ENCODE measurements at regions not wholly inside any gene's neighbourhood (a gene's known extent, or its start where the extent isn't known, plus 50 kb on each side); places are given as distances from the start of the nearest gene placed in this dataset.

DNA sequence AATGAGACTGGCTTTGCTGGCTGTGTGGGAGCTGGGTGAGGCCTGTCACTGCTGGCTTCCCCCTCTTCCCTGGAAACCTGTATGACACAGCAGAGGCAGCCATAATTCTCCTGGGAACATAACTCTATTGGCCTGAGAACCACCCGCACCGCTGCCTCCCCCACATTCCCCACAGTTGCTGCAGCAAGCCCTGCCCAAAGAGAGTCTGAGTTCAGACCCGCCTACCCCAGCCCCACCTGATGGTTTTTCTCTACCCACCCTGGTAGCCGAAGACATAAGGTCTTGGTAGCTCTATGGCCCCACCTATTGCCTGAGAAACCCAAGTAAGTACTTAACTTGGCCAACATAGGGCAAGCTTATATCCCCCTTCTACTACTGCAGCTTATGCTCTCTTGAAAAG lies 174.8 kb downstream of the C11orf91 start:
- TF ChIP-seq, protein P1, sequence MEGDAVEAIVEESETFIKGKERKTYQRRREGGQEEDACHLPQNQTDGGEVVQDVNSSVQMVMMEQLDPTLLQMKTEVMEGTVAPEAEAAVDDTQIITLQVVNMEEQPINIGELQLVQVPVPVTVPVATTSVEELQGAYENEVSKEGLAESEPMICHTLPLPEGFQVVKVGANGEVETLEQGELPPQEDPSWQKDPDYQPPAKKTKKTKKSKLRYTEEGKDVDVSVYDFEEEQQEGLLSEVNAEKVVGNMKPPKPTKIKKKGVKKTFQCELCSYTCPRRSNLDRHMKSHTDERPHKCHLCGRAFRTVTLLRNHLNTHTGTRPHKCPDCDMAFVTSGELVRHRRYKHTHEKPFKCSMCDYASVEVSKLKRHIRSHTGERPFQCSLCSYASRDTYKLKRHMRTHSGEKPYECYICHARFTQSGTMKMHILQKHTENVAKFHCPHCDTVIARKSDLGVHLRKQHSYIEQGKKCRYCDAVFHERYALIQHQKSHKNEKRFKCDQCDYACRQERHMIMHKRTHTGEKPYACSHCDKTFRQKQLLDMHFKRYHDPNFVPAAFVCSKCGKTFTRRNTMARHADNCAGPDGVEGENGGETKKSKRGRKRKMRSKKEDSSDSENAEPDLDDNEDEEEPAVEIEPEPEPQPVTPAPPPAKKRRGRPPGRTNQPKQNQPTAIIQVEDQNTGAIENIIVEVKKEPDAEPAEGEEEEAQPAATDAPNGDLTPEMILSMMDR (IDR thresholded peaks at IDR 0.05; ENCODE audit: insufficient read depth, low read length, poor library complexity, severe bottlenecking): no peak
- no peak for TF ChIP-seq EZH2phosphoT487 (conservative IDR thresholded peaks at IDR 0.05; ENCODE audit: low read length)
